Stimulated activated CD8-positive, alpha-beta memory T cell treated with anti-CD3 and anti-CD28 coated beads, Interleukin-15, amount 100 ng/mL, for 1 hour (primary cell): ENCODE measurements at regions not wholly inside any gene's neighbourhood (a gene's known extent, or its start where the extent isn't known, plus 50 kb on each side); places are given as distances from the start of the nearest gene placed in this dataset.

Experiments used
- DNase-seq: peaks from one replicate; pipeline ENCODE4 v3.0.0-alpha.2; 2020; ENCODE audit warnings: low read depth

DNA sequence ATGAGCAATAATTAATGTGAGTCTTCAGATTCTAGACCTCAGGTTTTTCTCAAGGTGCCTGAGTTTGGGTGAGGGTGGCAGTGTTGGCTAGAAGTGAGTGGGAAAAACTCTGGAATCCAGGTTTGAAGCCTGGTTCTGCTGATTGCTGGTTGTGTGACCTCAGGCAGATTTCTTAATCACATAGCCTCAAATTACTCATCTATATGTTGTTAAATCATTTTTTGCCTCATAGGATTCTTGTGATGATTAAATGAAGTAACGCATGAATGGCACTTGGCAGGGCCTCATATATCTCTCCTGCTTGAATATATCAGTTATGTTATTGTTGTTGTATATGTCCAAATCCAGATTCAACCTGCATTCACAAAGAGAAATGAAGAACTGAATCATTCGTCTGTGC is 60.5 kb downstream of the NR2F2 start:
- DNase-seq: no peak

DNA sequence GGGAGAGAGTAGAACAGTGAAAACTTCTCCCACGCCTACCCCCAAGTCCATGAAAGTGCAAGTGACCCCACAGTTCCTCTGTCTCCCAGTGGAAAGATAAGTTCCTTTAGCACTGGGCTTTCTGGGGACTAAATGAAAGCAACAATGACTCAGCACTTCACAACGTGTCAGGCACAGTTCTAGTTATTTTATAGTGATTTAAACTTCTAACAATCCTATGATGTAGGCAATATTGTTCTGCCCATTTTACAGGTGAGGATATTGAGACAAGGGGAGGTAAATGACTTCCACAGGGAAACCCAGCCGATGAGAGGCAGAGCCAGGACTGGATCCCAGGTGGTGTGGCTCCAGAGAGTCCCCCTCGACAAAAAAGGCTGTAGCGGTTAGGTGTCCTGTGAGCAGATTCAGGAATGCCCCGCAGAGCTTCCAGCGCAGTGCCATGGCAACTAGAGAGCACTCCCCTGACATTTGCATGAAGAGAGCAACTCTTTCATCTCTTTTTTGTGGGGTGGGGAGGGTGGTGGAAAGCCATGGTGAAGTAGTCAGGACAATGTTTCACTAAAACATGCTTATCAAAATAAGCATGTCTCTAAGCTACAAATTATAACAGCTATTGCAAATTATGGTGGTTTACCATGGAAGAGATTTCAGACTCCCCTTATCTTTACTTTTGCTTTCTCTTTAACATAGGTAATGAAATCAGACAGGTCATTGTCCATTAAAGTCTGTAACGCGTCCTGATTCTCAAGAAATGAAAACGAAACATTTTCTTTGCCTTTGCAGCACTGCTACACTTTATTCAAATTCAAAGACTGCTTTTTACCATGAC is 62.1 kb downstream of the NR2F2 start:
- no peak for DNase-seq

DNA sequence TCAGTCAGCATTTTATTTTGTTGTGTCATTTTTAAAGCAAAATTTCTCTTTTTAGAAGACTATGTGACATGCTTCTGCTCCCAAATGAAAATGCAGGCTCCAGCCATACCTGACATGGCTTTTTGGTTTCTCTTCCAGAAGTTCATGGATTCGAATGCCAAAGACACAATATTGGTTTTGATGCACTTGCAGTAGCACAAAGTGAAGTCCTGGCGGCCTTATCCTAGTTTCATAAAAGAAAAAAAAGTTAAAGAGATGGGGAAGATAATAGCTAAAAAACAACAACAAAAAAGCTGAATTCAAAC is 62.7 kb downstream of the NR2F2 start:
- no peak for DNase-seq

DNA sequence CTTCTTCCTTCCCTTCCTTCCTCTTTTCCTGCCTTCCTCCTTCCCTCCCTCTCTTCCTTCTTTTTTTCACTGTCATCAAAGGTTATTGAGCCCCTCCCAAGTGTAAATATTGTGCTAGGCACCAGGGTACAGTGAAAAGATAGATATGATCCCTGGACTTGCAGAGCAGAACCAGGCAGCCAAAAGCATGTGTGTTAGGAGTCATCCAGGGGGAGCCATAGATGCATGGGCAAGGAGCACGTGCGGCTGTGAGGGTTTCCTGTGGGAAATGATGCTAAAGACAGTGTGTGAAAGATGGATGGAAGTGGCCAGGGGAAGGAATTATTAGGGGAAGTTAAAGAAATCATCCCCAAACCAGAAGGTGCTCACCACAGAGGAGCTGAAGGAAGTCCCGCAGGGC is 65.2 kb downstream of the NR2F2 start:
- no peak for DNase-seq

DNA sequence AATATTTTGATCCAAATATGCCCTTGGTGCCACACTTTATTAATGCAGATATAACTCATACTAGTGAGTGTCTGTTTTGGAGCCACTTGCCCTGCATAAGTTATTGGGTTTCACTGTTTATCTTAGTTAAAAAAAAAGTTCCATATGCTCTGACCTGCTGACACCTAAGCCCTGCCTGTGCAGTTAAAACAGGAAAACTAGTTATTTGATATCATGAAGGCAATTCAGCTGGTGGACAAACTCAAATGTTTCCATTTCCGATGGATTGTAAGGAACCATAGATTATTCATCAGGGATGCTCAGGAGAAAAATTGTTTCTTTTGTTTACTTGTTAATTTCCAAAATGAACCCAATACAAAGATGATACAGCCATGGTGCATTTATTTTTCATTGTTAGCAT is 68.3 kb downstream of the NR2F2 start:
- DNase-seq: no peak

DNA sequence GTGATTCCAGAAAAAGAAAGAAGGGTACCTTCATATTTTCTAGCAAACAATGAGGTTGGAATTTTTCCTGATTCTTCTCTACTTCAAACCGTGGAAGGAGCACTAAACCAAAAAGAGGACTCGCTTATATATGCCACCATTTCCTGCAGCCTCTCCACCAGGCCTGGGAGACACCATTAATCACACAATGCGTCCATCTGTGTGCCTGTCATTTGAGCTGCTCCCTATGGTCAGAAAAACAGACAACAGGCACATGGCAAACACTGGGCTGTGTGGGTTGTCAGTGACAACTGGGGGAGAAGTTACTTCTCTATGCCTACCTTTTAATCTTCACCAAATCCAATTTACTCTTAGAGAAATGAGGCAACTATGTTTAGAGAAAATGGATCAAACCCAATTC is 71.9 kb downstream of the NR2F2 start:
- DNase-seq: no peak

DNA sequence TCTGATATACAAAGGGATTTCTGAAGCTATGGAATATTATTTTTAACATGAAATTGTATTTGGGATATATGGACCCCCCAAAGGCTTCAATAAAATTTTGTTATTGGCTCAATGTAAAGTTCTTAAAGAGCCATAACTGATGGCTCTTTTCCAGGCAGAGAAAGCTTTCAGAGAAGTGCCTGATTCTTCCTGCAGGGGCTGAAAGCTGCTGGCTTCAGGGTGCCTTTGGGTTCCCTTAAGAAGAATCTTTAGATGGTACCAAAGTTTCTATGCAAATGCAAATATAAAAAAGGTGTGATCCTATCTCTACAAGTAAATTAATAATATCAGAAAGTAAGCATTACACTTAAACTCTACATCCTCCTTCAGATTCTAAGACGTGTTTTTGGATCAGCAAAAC is 72.6 kb downstream of the NR2F2 start:
- DNase-seq: no peak

DNA sequence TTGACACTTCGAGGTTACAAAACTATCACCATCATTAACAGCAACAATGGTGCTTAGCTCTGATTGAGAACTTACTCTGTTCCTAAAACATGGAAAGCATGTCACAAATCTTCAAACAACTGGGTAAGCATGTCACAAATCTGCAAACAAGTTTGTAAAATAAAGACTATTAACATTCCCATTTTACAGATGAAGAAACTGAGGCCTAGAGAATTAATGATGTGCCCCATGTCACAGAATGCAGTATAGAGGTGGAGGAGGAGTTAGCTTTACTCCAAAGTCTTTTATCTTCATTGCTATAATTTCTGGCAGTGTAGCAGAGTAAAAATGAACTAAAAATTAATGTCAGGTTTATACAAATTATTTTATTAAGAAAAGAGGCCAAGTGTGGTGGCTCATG is 73.4 kb downstream of the NR2F2 start:
- no peak for DNase-seq

DNA sequence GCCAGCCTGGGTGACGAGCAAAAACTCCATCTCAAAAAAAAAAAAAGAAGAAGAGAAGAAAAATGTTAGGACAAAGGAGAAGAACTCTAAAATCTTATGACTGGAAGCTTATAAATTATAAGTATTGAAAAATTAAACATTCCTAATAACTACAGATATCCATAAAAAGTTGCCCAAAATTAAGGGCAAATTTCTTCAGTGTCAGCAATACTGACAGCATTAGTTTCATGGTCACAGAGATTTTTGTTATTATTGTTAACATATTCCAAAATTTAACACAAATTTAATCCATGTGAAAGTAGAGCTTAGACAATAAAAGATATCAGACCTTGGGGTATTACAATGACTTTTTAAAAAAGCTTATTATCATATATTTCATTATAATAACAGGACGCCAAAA is 74.1 kb downstream of the NR2F2 start:
- no peak for DNase-seq

DNA sequence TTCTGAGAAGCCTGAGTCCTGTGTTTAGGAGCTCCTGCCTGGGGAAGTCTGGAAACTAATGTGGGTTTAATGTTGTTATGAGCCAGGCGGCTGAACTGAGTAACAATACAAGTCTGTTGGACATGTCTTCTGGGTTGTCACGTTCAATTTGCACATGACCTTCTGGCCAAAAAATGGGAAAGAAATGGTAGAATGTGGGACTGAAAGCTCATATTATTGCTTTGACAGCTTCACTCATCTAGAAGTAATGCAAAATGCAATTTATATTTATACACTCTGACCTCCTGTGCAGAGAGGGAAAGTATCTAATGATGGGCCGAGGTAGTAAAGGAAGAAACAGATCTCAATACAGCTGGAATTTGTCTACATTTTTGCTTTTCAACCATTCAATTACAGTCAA is 75.8 kb downstream of the NR2F2 start:
- no peak for DNase-seq

DNA sequence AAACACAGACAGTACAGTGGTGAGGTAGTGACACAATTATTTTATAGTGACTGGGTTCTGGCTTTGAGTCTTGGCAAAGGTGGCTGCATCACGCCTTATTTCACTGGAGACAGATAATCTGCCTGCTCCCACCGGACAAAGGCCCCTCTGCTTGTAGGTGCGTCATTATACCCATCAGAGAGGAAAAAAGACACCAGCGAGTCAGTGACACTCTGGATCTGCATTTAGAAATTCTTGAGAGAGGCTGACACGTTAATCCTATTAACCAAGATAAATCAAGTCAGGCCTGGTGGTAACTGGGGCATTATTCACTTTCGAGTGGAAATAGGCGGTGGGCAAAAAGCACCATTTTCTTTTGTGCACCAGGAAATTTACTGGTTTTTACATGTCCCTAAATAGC is 76.2 kb downstream of the NR2F2 start:
- no peak for DNase-seq

DNA sequence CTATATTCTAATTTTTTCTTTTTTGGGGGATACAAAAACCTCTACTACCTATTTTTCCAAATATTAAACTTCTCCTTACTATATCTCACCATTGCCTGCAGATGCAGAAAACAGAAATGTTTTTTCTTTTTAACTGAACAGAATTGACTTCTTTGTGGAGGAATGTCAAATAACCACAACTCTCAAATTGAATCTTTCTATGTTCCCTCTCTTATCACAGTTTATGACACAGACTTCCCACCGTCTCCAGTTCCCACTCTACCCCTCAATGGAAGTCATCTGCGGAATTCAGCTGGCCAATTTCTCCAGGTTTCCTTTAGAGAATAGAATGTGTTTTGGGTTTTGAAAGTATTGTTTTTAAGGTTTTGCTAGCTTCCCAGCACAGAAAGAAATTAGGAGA is 77.0 kb downstream of the NR2F2 start:
- no peak for DNase-seq

DNA sequence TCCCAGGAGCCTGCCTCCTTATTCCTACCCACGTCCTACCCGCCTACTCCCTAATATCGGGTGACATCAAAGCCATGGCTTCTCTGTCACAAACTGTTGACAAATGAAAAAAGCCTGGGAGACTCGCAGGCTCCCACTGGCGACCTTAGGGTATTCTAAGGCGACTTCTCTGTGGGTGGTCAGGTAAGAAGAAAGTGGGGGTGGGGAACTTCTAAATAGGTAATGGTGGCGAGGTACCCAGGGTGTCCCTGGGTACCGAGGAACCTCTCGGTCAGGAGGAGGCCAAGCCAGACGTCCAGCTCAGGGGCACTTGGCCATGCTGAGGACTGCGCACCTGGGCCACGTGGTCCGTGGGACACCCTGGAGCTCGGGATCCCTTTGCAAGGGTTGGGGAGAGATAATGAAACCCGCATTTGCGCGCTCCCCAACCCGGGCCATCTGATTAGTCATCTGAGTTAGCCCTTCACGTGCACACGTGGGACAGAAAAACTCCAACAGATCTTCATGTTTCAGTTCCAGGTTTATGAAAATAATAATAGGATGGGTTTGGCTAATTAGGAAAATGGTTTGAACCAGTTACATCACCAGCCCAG is 78.2 kb downstream of the NR2F2 start:
- no peak for DNase-seq

DNA sequence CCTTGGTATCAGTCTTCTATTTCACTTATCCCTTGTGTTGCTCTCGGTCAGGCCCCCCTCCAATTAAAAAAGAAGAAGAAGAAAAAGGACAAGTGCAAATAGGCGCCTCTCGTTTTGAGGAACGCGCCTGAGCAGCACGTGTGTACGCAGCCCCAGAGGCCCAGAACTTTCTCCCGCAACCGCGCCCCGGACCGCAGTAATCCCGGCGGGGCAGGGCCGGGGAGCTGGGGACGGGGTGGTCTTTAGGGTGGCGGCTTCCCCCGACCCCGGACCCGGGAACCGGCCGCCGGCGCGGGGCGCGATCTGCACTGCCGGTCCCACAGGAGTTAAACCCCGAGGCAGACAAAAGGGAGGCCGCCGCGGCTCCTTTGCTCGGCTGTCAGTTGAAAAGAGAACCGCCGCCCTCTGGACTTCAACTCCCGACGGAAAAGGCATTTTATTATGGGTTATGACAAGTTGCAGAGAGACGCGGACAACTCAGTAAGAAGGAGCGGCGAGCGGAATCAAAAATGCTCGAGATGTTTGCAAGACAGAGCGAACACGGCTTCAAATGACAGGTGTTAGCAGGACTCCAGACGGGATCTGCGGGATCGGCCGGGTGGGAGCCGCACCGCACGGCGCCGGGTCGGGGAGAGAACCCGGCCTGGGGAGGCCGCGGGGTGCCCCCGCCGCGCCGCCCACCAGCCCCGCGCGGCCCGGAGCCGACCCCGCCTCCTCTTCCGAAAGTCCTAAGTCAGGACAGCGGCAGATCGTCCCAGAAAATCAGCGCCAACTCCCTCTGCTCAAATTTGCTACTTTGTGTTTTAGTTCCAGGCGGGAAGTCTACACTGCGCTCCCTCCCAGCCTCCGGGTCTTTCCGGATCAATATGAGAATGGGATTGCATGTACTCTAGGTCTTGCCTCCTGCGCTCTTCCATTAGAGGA is 79.0 kb downstream of the NR2F2 start:
- DNase-seq: no peak

DNA sequence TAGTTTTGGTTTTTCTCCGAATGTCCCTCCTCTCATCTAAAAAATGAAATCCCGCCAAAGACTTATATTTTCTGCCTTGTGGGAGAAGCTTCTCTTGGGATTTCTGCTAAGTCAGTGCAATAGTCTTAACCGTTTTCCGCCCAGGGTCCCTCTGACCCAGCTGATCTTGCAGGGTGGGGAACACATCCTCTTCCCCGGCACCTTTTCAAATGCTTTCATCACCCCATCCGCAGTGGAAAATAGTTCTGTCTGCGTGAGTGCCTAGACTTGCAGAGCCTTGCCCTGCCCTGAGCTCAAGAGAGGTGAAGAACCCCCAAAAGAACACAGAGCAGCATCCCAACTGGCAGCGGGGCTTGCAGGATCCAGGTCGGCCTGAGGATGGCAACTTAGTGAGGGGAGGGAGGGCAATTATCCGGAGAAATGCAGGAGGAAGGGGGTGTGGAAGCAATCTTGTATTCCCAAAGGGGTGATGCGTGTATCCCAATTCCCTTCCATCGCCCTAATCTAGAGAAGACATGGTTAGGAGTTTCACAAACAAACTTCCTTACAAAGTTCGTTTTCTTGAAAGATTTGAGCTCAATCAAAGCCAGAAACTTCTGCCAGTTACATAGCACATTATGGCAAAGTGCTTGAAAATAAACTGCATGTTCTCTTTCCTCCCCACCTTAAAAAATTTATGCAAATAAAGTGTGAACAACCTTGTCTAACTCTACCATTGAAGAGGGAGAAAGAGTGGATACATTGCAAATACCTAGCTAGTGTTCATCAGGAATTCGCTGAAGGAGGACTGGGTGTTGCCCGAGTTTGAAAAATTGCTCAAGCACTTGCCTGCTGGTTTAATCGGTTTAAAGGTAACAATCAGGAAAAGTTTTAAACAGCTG is 79.9 kb downstream of the NR2F2 start:
- DNase-seq: no peak

DNA sequence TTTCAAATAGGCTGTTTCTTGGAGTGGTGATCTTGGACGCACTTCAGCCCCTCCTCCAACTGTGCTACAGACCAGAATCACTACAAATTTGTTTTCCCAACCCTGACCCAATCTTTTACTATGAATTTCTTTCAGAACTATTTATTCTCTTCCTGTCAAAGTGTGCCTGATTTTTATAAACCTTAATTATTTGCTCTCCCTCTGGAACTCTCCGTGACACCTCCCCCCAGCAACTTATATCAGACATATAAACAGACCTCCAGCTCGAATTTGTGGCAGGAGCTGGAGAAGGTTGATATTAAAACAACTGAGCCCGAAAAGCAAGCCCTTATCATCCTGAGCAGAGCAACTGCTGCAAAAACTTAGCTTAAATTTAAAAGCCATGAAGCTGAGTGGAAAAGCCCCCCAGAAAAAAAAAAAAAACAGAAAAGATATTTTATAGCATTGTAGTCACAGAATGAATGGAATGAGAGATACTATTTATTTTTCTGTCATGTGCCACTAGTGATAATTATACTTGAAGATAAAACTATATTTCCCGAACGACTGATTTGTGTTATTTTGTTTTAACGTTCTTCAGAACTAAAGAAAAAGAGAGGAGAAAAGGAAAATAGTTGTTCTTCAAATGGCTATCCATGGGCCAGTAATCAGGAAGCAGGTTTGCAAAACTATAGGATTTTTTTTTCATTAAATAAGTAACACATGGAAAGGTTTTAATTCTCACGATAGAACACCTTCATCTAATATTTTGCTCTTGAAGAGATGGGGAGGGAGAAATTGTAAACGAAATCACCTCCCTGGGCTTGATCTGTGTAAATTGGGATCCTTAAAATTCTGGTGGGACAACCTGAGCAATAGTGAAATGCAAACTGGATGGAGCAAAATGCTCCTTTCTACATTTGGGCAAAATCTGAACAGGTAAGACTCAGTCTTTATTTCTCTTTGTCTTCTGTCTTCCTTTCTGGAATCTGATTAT is 80.8 kb downstream of the NR2F2 start:
- DNase-seq: no peak

DNA sequence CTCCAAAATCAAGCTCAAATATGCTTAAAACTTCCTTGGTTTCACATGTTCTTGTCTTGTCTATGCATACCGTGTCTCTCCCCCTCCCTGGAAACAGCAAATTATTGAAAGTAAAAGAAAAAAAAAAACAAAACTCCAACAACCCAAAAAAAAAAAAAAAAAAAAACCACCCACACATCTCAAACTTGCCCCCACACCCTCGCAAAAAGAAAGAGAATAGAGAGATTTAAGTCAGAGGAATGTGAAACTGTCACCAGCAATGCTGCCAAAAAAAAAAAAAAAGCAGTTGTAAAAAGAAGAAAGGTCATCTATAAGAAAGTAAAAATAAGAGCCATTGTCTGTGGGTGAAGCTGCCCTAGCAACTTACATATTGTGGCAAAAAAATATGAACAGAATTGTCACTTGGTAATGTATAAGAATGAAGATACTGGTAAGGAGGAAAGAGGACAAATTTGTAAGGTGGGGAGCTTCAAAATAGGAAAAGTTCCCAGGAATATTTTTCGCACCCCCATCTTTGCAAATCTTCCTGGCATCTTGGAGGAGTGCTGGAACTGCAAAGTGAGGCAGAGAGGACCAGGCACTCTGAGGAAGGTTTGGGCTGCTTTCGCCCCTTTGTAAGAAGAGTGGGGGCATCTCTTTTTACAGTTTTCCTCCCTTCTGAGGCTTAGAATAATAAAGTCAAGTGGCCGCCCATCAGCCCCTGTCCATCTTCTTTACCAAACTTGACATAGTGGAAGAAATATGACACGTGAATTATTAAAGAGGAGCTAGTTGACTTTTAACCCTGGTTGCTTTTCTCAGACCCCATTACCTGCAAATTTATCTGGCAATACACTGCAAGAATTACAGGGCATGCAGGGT is 81.8 kb downstream of the NR2F2 start:
- no peak for DNase-seq

DNA sequence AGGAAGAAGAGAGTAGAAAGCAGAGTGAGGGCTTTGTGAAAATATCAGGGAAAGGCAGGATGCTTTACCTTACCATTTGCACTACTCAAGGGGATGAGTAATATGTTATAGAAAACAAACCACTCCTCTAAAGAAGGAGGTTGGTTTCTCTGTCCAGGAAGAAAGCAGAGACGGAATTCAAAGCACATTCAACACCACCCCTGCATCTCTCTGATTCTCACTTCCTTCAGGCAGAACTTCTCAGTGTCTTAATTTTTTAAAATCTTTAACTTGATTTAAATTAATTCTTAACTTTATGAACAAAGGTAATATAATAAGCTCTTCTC is 82.4 kb downstream of the NR2F2 start:
- no peak for DNase-seq

DNA sequence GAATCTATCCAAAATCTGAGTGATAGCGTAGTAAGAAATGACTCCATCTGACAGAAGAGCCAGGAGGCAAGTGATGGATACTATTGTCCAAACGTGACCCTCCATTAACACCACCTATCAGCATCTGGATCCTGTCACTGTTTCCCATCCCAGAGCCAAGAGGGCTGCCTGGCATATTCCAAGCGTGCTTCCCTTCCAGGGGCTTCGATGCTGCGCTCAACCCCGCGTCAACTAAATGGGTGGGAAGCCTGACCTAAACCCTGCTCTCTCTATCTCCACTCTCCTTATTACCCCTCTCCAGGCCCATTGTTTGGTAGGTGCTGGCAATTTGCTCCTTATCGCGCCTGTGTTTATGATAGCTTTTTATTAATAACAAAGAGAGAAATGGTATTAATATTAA is 83.2 kb downstream of the NR2F2 start:
- no peak for DNase-seq

DNA sequence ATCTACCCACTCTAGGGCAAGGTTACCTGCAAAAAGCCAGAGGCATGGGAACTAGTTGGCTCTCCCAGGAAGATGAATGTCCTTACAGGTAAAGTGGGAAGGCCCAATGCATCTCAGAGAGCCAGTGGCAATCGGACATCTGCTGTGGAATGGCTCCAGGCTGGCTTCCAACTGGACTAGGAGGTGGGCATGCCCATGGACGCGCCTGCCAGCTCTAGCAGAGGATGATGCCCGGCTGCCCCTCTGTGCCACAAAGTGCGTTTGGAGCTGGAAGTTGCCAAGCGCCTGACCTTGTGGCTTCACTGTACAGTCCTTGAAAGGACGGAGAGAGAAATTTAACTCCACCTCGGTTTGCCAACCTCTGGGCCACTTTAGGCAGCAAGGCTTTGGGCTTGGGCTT is 84.4 kb downstream of the NR2F2 start:
- no peak for DNase-seq
